ENCODE measurements at regions not wholly inside any gene's neighbourhood (a gene's known extent, or its start where the extent isn't known, plus 50 kb on each side); places are given as distances from the start of the nearest gene placed in this dataset.

- H3K9me3 Mint-ChIP-seq, result no peaks in the 10 kb centered on the region
- peaks cover 2% of the 10 kb centered on the region for H3K27me3 Mint-ChIP-seq (ENCODE audit: insufficient read depth, low read depth)
- H3K4me1 Mint-ChIP-seq, result no peaks in the 10 kb centered on the region
- H3K4me2 ChIP-seq, result no peak overlapping the region
- H3F3A ChIP-seq (ENCODE audit: low read depth), result no peaks in the 10 kb centered on the region
- H3K36me3 Mint-ChIP-seq, result no peaks in the 10 kb centered on the region
- H3K27ac ChIP-seq, result no peak overlapping the region
- no peak overlapping the region for H3K4me3 ChIP-seq
- H3K4me3 Mint-ChIP-seq, result no peak overlapping the region
- no peaks in the 10 kb centered on the region for H4K20me1 ChIP-seq (ENCODE audit: low read depth)
- H3K4me1 ChIP-seq, result no peaks in the 10 kb centered on the region
- no peaks in the 10 kb centered on the region for H3K79me2 ChIP-seq (ENCODE audit: low read depth)
- no peaks in the 10 kb centered on the region for H3K9me3 ChIP-seq (ENCODE audit: low read depth)
- no peaks in the 10 kb centered on the region for H3K36me3 ChIP-seq
- no peak overlapping the region for H2AFZ ChIP-seq (replicated peaks)
- DNase-seq (ENCODE audit: low spot score), result no peak
- TF ChIP-seq EZH2 (IDR thresholded peaks at IDR 0.05), result no peak
- TF ChIP-seq EZH2phosphoT487 (IDR thresholded peaks at IDR 0.05), result no peak
- no peak for TF ChIP-seq CTCF (IDR thresholded peaks at IDR 0.05)
- no peak overlapping the region for H3K9ac ChIP-seq
- H3K27ac Mint-ChIP-seq, result no peak overlapping the region
- no peaks in the 10 kb centered on the region for H3K27me3 ChIP-seq
Measured at GRCh38 chr6:84554706-84555105, 209.7 kb downstream of the TBX18 start.

- no peak overlapping the region for H2AFZ ChIP-seq (replicated peaks)
- no peaks in the 10 kb centered on the region for H3K27me3 ChIP-seq
- no peaks in the 10 kb centered on the region for H3K4me1 Mint-ChIP-seq
- H3K4me3 ChIP-seq, result no peak overlapping the region
- H3K9me3 ChIP-seq (ENCODE audit: low read depth), result no peaks in the 10 kb centered on the region
- DNase-seq (ENCODE audit: low spot score), result no peak
- no peak overlapping the region for H3K4me2 ChIP-seq
- H3K27ac ChIP-seq, result no peak overlapping the region
- no peak overlapping the region for H3K4me3 Mint-ChIP-seq
- peaks cover 2% of the 10 kb centered on the region for H3K27me3 Mint-ChIP-seq (ENCODE audit: insufficient read depth, low read depth)
- TF ChIP-seq EZH2 (IDR thresholded peaks at IDR 0.05) (no peak), EZH2phosphoT487 (IDR thresholded peaks at IDR 0.05) (no peak), CTCF (IDR thresholded peaks at IDR 0.05) (no peak)
- H3K79me2 ChIP-seq (ENCODE audit: low read depth), result no peaks in the 10 kb centered on the region
- no peaks in the 10 kb centered on the region for H3K36me3 Mint-ChIP-seq
- no peaks in the 10 kb centered on the region for H4K20me1 ChIP-seq (ENCODE audit: low read depth)
- no peaks in the 10 kb centered on the region for H3K36me3 ChIP-seq
- H3F3A ChIP-seq (ENCODE audit: low read depth), result no peaks in the 10 kb centered on the region
- H3K27ac Mint-ChIP-seq, result no peak overlapping the region
- H3K9ac ChIP-seq, result no peak overlapping the region
- H3K4me1 ChIP-seq, result no peaks in the 10 kb centered on the region
- H3K9me3 Mint-ChIP-seq, result no peaks in the 10 kb centered on the region
Measured at GRCh38 chr6:84554074-84554473, 210.3 kb downstream of the TBX18 start.

- no peak overlapping the region for H2AFZ ChIP-seq (replicated peaks)
- Mint-ChIP-seq H3K4me3 (no peak overlapping the region), H3K36me3 (no peaks in the 10 kb centered on the region), H3K27me3 (ENCODE audit: insufficient read depth, low read depth) (no peaks in the 10 kb centered on the region), H3K27ac (no peak overlapping the region), H3K9me3 (no peaks in the 10 kb centered on the region), H3K4me1 (no peaks in the 10 kb centered on the region)
- no peaks in the 10 kb centered on the region for H3K79me2 ChIP-seq (ENCODE audit: low read depth)
- no peak overlapping the region for H3K4me2 ChIP-seq
- H3K36me3 ChIP-seq, result no peaks in the 10 kb centered on the region
- no peaks in the 10 kb centered on the region for H3K27me3 ChIP-seq
- H3F3A ChIP-seq (ENCODE audit: low read depth), result no peaks in the 10 kb centered on the region
- no peak overlapping the region for H3K4me3 ChIP-seq
- H3K9me3 ChIP-seq (ENCODE audit: low read depth), result no peaks in the 10 kb centered on the region
- TF ChIP-seq EZH2phosphoT487 (IDR thresholded peaks at IDR 0.05), result no peak
- no peak for TF ChIP-seq EZH2 (IDR thresholded peaks at IDR 0.05)
- TF ChIP-seq CTCF (IDR thresholded peaks at IDR 0.05), result no peak
- H3K9ac ChIP-seq, result no peak overlapping the region
- H3K27ac ChIP-seq, result no peak overlapping the region
- H4K20me1 ChIP-seq (ENCODE audit: low read depth), result no peaks in the 10 kb centered on the region
- DNase-seq (ENCODE audit: low spot score), result no peak
- H3K4me1 ChIP-seq, result no peaks in the 10 kb centered on the region
Measured at GRCh38 chr6:84553527-84553926, 210.9 kb downstream of the TBX18 start.

GRCh38 chr6:84551797-84552196 is 212.6 kb downstream of the TBX18 start:
- no peak overlapping the region for H3K4me3 ChIP-seq
- H3F3A ChIP-seq (ENCODE audit: low read depth), result no peaks in the 10 kb centered on the region
- no peaks in the 10 kb centered on the region for H3K4me1 Mint-ChIP-seq
- no peak overlapping the region for H3K27ac Mint-ChIP-seq
- H3K9me3 ChIP-seq (ENCODE audit: low read depth), result no peaks in the 10 kb centered on the region
- DNase-seq (ENCODE audit: low spot score), result no peak
- H3K79me2 ChIP-seq (ENCODE audit: low read depth), result no peaks in the 10 kb centered on the region
- no peaks in the 10 kb centered on the region for H3K4me1 ChIP-seq
- no peaks in the 10 kb centered on the region for H3K9me3 Mint-ChIP-seq
- H3K36me3 ChIP-seq, result no peaks in the 10 kb centered on the region
- H3K4me2 ChIP-seq, result no peak overlapping the region
- H3K27ac ChIP-seq, result no peak overlapping the region
- no peak overlapping the region for H2AFZ ChIP-seq (replicated peaks)
- H3K27me3 ChIP-seq, result no peaks in the 10 kb centered on the region
- H3K4me3 Mint-ChIP-seq, result no peak overlapping the region
- H3K36me3 Mint-ChIP-seq, result no peaks in the 10 kb centered on the region
- H3K9ac ChIP-seq, result no peak overlapping the region
- H3K27me3 Mint-ChIP-seq (ENCODE audit: insufficient read depth, low read depth), result no peaks in the 10 kb centered on the region
- no peak for TF ChIP-seq CTCF (IDR thresholded peaks at IDR 0.05)
- no peak for TF ChIP-seq EZH2phosphoT487 (IDR thresholded peaks at IDR 0.05)
- TF ChIP-seq EZH2 (IDR thresholded peaks at IDR 0.05), result no peak
- H4K20me1 ChIP-seq (ENCODE audit: low read depth), result no peaks in the 10 kb centered on the region

Measured in neural progenitor cell (in vitro differentiated cells).